Osteocyte (in vitro differentiated cells): ENCODE measurements at regions not wholly inside any gene's neighbourhood (a gene's known extent, or its start where the extent isn't known, plus 50 kb on each side); places are given as distances from the start of the nearest gene placed in this dataset.

ENCODE experiments used
- DNase-seq: peaks from one replicate; pipeline ENCODE4 v3.0.0; 2021; ENCODE audit warnings: mixed read lengths; ENCODE audit not compliant: unreplicated experiment; ENCODE audit errors: extremely low spot score
- H3K27ac Mint-ChIP-seq: one replicate; pipeline ENCODE4 v1.8.0; 2021; ENCODE audit warnings: mild to moderate bottlenecking, mixed read lengths; ENCODE audit not compliant: unreplicated experiment
- H3K27me3 Mint-ChIP-seq: one replicate; pipeline ENCODE4 v1.8.0; 2021; ENCODE audit warnings: mixed read lengths; ENCODE audit not compliant: unreplicated experiment
- H3K36me3 Mint-ChIP-seq: one replicate; pipeline ENCODE4 v1.8.0; 2021; ENCODE audit warnings: mixed read lengths; ENCODE audit not compliant: unreplicated experiment
- H3K4me1 Mint-ChIP-seq: one replicate; pipeline ENCODE4 v1.8.0; 2021; ENCODE audit warnings: mixed read lengths; ENCODE audit not compliant: unreplicated experiment
- H3K4me3 Mint-ChIP-seq: one replicate; pipeline ENCODE4 v1.8.0; 2021; ENCODE audit warnings: mild to moderate bottlenecking, moderate library complexity, mixed read lengths; ENCODE audit not compliant: unreplicated experiment
- H3K9me3 Mint-ChIP-seq: one replicate; pipeline ENCODE4 v1.8.0; 2021; ENCODE audit warnings: mixed read lengths; ENCODE audit not compliant: unreplicated experiment
- TF ChIP-seq, protein P1 (sequence below): fragments of 200-600 bp; sonication (generic); IDR thresholded peaks from 2 replicates; pipeline ENCODE4 v1.5.0; 2021; ENCODE audit warnings: antibody characterized with exemption, mild to moderate bottlenecking, moderate library complexity

DNA sequence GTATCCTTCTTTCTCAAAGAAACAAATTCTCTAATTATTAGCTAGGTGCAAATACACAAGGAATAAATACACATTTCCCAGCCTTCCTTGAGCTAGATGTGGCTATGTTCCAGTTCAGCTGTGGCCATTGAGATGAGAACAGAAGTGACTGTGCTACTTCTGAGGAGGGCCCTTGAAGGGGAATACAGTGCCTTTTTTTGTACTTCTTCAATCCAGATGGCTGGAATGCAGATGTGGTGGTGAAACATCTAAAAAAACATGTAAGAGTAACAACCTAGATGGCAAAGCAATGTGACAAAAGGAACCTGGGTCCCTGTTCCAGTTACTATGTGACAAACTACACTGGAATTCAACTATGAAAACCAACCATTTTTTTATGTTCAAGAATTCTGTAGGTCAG lies 115.4 kb upstream of the DST start:
- H3K9me3 Mint-ChIP-seq, result no peaks in the 10 kb centered on the region
- peaks cover 49% of the 10 kb centered on the region for H3K4me1 Mint-ChIP-seq
- TF ChIP-seq, protein P1, sequence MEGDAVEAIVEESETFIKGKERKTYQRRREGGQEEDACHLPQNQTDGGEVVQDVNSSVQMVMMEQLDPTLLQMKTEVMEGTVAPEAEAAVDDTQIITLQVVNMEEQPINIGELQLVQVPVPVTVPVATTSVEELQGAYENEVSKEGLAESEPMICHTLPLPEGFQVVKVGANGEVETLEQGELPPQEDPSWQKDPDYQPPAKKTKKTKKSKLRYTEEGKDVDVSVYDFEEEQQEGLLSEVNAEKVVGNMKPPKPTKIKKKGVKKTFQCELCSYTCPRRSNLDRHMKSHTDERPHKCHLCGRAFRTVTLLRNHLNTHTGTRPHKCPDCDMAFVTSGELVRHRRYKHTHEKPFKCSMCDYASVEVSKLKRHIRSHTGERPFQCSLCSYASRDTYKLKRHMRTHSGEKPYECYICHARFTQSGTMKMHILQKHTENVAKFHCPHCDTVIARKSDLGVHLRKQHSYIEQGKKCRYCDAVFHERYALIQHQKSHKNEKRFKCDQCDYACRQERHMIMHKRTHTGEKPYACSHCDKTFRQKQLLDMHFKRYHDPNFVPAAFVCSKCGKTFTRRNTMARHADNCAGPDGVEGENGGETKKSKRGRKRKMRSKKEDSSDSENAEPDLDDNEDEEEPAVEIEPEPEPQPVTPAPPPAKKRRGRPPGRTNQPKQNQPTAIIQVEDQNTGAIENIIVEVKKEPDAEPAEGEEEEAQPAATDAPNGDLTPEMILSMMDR, result no peak

DNA sequence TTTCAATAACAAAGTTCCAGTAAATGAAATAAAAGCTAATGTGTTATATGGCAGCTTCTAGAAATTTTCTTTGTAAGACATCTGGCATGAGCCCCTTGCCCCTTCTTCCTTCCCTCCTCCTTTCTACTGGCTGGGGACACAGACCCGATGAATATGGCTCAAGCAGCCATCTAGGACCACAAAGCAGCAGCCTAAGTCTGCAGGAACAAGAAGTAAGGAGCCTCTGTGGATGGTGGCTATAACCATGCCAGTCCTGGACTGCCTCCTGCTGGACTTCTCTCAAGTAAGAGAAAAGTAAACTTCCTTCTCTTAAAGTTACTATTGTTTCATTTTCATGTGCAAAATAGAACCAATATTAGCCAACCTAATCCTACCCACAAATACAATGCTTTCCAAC lies 114.9 kb upstream of the DST start:
- TF ChIP-seq, protein P1, result peak; percentile 44
- Mint-ChIP-seq H3K27me3 (no peaks in the 10 kb centered on the region), H3K36me3 (no peaks in the 10 kb centered on the region), H3K4me3 (no peak overlapping the region), H3K9me3 (no peaks in the 10 kb centered on the region), H3K27ac (peak overlapping the region; percentile 52), H3K4me1 (peaks cover 51% of the 10 kb centered on the region)
- no peak for DNase-seq

More for the DNA sequence above, 115.4 kb upstream of the DST start:
- Mint-ChIP-seq H3K27me3 (no peaks in the 10 kb centered on the region), H3K36me3 (no peaks in the 10 kb centered on the region), H3K4me3 (no peak overlapping the region), H3K27ac (peak overlapping the region; percentile 52)
- DNase-seq, result no peak

DNA sequence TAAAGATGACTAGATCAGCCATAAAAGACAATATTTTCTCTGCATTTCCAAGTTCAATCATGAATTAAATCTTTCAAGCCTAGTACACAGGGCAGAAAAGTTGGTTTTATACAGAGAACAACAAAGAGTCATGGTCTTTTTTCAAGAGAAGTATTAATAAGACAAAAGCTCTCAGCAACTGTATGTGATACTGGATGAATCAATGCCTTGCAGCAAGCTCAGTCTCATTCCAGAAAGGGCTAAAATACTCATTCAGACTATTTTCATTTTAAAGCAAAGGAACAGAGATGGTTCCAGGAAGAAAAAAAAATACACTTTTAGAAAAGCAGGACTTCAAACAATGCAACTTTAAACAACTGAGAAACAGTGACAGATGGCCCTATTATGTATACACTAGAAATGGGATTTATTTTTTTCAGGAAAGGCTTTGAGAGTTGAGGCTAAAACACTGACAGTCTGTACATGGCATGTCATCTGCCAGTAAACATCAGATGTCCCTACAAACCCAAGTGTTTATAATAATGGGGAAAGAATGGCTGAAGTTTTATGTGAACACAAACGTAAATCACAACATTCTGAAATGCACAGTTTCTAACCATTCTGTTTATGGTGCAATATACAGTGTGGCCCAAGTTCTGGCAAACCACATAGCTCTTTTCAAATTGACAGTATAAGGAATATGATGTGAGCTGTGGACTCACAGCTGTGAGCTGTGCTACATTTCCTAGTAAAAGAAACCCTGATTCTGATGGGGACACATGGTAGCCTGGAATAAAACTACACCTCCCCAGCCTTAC lies 114.3 kb upstream of the DST start:
- Mint-ChIP-seq H3K4me1 (peaks cover 56% of the 10 kb centered on the region), H3K4me3 (no peak overlapping the region), H3K36me3 (no peaks in the 10 kb centered on the region), H3K27ac (peak overlapping the region; percentile 74), H3K27me3 (no peaks in the 10 kb centered on the region), H3K9me3 (no peaks in the 10 kb centered on the region)
- TF ChIP-seq, protein P1, result no peak
- DNase-seq, result no peak

DNA sequence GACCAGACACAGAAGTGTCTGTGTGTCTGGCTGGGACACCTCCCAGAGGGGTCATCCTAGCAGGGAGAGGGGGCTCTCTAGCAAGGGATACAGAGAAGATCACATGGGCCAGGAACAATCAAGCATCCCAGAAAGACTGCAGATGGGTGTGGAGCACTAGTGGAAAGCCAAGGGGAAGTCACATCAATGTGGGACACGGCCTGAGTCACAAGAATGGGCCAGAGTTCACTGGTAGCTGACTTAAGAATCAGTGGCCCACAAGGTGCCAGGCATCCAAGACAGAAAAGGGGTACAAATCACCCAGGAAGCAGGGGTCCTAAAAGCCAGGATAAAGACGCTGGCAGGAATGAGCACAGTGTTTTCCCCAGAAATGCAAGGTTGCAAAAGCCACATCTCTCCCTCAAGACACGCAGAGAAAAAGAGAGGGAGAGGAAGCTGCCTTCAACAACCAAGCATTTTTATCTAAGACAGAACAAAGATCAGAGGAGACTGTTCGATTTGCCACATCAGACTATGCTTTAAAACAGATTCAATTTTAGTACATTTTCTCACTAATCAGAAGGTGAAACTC lies 113.6 kb upstream of the DST start:
- no peak for DNase-seq
- Mint-ChIP-seq H3K27me3 (no peaks in the 10 kb centered on the region), H3K9me3 (no peaks in the 10 kb centered on the region), H3K4me3 (no peak overlapping the region), H3K4me1 (peaks cover 61% of the 10 kb centered on the region), H3K27ac (peak overlapping the region; percentile 74), H3K36me3 (no peaks in the 10 kb centered on the region)
- TF ChIP-seq, protein P1, result no peak

DNA sequence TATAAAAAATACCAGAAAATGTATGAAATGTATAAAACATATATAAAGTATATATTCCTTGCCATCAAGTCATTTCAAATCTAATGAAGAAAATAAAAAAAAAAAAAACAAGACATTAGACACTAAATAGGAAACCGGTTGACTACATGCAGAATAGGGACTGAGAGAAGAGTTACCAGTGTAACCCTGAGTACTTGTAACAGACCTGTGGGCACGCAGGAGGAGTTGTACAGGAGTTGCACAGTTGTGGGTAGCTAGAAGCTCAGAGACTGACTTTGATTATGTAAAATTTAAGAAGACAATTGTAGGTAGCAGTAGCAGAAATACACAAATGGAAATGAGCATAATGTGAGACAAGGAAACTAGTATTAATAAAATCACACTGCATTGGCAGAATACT lies 112.4 kb upstream of the DST start:
- no peak for DNase-seq
- no peaks in the 10 kb centered on the region for H3K36me3 Mint-ChIP-seq
- H3K9me3 Mint-ChIP-seq, result no peaks in the 10 kb centered on the region
- TF ChIP-seq, protein P1, result no peak
- peak overlapping the region; percentile 17 for H3K27ac Mint-ChIP-seq
- H3K27me3 Mint-ChIP-seq, result no peaks in the 10 kb centered on the region
- no peak overlapping the region for H3K4me3 Mint-ChIP-seq
- H3K4me1 Mint-ChIP-seq, result peaks cover 69% of the 10 kb centered on the region
